Astrocyte (in vitro differentiated cells and primary cell): ENCODE measurements at regions not wholly inside any gene's neighbourhood (a gene's known extent, or its start where the extent isn't known, plus 50 kb on each side); places are given as distances from the start of the nearest gene placed in this dataset.

Source experiments
- DNase-seq: peaks from one replicate; pipeline ENCODE4 v3.0.0-alpha.2; 2010; ENCODE audit warnings: low read depth
- FAIRE-seq: peaks from 2 replicates; lab custom pipeline; 2011; peaks lifted over from hg19 to GRCh38; lab: Jason Lieb, UNC
- H2AFZ ChIP-seq: 2 replicates; pipeline ENCODE4 v1.6.0; 2012; ENCODE audit warnings: low read depth, low read length, inconsistent platforms
- H3K27ac ChIP-seq: 2 replicates; pipeline ENCODE4 v1.5.1; 2011; ENCODE audit warnings: low read depth, low read length, inconsistent platforms
- H3K27me3 ChIP-seq: 2 replicates; pipeline ENCODE4 v1.6.0; 2011; ENCODE audit warnings: low read length, inconsistent platforms; ENCODE audit not compliant: insufficient read depth
- H3K36me3 ChIP-seq: 2 replicates; pipeline ENCODE4 v1.5.1; 2011; ENCODE audit warnings: low read length, inconsistent platforms; ENCODE audit not compliant: insufficient read depth
- H3K4me1 ChIP-seq: 2 replicates; pipeline ENCODE4 v1.5.1; 2011; ENCODE audit warnings: low read length, inconsistent platforms; ENCODE audit not compliant: insufficient read depth
- H3K4me2 ChIP-seq: 2 replicates; pipeline ENCODE4 v1.6.0; 2012; ENCODE audit warnings: low read length, inconsistent platforms
- H3K4me3 ChIP-seq: 2 replicates; pipeline ENCODE4 v1.5.1; 2011; ENCODE audit warnings: low read depth, mild to moderate bottlenecking, low read length, inconsistent platforms; ENCODE audit not compliant: insufficient read depth
- H3K79me2 ChIP-seq: 2 replicates; pipeline ENCODE4 v1.6.0; 2012; ENCODE audit warnings: mild to moderate bottlenecking, low read length, inconsistent platforms; ENCODE audit not compliant: insufficient read depth
- H3K9ac ChIP-seq: 2 replicates; pipeline ENCODE4 v1.6.0; 2012; ENCODE audit warnings: mild to moderate bottlenecking, low read length, inconsistent platforms
- H3K9me3 ChIP-seq: 2 replicates; pipeline ENCODE4 v1.5.1; 2012; ENCODE audit warnings: low read depth, mild to moderate bottlenecking, low read length, inconsistent platforms; ENCODE audit not compliant: insufficient read depth
- H4K20me1 ChIP-seq: 2 replicates; pipeline ENCODE4 v1.6.0; 2012; ENCODE audit warnings: low read length, inconsistent platforms; ENCODE audit not compliant: insufficient read depth
- H3K27ac Mint-ChIP-seq: one replicate; pipeline ENCODE4 v1.8.0; 2021; ENCODE audit warnings: mild to moderate bottlenecking, mixed read lengths; ENCODE audit not compliant: unreplicated experiment
- H3K27me3 Mint-ChIP-seq: one replicate; pipeline ENCODE4 v1.8.0; 2021; ENCODE audit warnings: low read depth, mixed read lengths; ENCODE audit not compliant: unreplicated experiment
- H3K36me3 Mint-ChIP-seq: one replicate; pipeline ENCODE4 v1.8.0; 2021; ENCODE audit warnings: low read depth, mixed read lengths; ENCODE audit not compliant: unreplicated experiment
- H3K4me1 Mint-ChIP-seq: one replicate; pipeline ENCODE4 v1.8.0; 2021; ENCODE audit warnings: low read depth, mixed read lengths; ENCODE audit not compliant: unreplicated experiment
- H3K4me3 Mint-ChIP-seq: one replicate; pipeline ENCODE4 v1.8.0; 2021; ENCODE audit warnings: mild to moderate bottlenecking, moderate library complexity, mixed read lengths; ENCODE audit not compliant: unreplicated experiment
- H3K9me3 Mint-ChIP-seq: one replicate; pipeline ENCODE4 v1.8.0; 2021; ENCODE audit warnings: mild to moderate bottlenecking, mixed read lengths; ENCODE audit not compliant: unreplicated experiment
- EZH2 ChIP-seq: IDR thresholded peaks from 2 replicates; pipeline ENCODE4 v1.6.1; 2012; ENCODE audit warnings: mild to moderate bottlenecking, low read length, inconsistent platforms; ENCODE audit not compliant: insufficient read depth
- TF ChIP-seq, protein P1 (sequence below): IDR thresholded peaks from 2 replicates; pipeline ENCODE4 v1.5.1; 2011; ENCODE audit warnings: low read depth, mild to moderate bottlenecking, inconsistent platforms, low read length, moderate library complexity; ENCODE audit not compliant: insufficient read depth

- Mint-ChIP-seq H3K4me1 (no peaks in the 10 kb centered on the region), H3K4me3 (no peak overlapping the region), H3K27ac (no peak overlapping the region), H3K9me3 (no peaks in the 10 kb centered on the region), H3K36me3 (no peaks in the 10 kb centered on the region), H3K27me3 (peaks cover 20% of the 10 kb centered on the region)
- H3K27ac ChIP-seq: no peak overlapping the region
- H4K20me1 ChIP-seq: no peaks in the 10 kb centered on the region
- TF ChIP-seq, protein P1, sequence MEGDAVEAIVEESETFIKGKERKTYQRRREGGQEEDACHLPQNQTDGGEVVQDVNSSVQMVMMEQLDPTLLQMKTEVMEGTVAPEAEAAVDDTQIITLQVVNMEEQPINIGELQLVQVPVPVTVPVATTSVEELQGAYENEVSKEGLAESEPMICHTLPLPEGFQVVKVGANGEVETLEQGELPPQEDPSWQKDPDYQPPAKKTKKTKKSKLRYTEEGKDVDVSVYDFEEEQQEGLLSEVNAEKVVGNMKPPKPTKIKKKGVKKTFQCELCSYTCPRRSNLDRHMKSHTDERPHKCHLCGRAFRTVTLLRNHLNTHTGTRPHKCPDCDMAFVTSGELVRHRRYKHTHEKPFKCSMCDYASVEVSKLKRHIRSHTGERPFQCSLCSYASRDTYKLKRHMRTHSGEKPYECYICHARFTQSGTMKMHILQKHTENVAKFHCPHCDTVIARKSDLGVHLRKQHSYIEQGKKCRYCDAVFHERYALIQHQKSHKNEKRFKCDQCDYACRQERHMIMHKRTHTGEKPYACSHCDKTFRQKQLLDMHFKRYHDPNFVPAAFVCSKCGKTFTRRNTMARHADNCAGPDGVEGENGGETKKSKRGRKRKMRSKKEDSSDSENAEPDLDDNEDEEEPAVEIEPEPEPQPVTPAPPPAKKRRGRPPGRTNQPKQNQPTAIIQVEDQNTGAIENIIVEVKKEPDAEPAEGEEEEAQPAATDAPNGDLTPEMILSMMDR: no peak
- TF ChIP-seq EZH2: no peak
- no peak overlapping the region for H3K4me3 ChIP-seq
- H3K4me2 ChIP-seq: no peak overlapping the region
- FAIRE-seq (no peak), DNase-seq (no peak)
- H3K36me3 ChIP-seq: no peaks in the 10 kb centered on the region
- no peak overlapping the region for H2AFZ ChIP-seq
- no peaks in the 10 kb centered on the region for H3K79me2 ChIP-seq
- H3K9me3 ChIP-seq: no peaks in the 10 kb centered on the region
- H3K27me3 ChIP-seq: no peaks in the 10 kb centered on the region
- no peak overlapping the region for H3K9ac ChIP-seq
- H3K4me1 ChIP-seq: no peaks in the 10 kb centered on the region
These were observed 384.7 kb downstream of the DMRT2 start for GRCh38 chr9:1434811-1435210.

GRCh38 chr9:1440256-1440655, 390.1 kb downstream of the DMRT2 start:
- no peak overlapping the region for H3K9ac ChIP-seq
- Mint-ChIP-seq H3K27ac (no peak overlapping the region), H3K36me3 (no peaks in the 10 kb centered on the region), H3K9me3 (no peaks in the 10 kb centered on the region), H3K4me3 (no peak overlapping the region), H3K4me1 (no peaks in the 10 kb centered on the region), H3K27me3 (peaks cover 14% of the 10 kb centered on the region)
- TF ChIP-seq, protein P1: no peak
- no peak for TF ChIP-seq EZH2
- no peaks in the 10 kb centered on the region for H3K36me3 ChIP-seq
- no peaks in the 10 kb centered on the region for H3K9me3 ChIP-seq
- H3K4me2 ChIP-seq: no peak overlapping the region
- H3K27me3 ChIP-seq: no peaks in the 10 kb centered on the region
- no peak overlapping the region for H2AFZ ChIP-seq
- H4K20me1 ChIP-seq: no peaks in the 10 kb centered on the region
- no peaks in the 10 kb centered on the region for H3K4me1 ChIP-seq
- no peak overlapping the region for H3K4me3 ChIP-seq
- DNase-seq: no peak
- H3K27ac ChIP-seq: no peak overlapping the region
- FAIRE-seq: no peak
- no peaks in the 10 kb centered on the region for H3K79me2 ChIP-seq

DNA sequence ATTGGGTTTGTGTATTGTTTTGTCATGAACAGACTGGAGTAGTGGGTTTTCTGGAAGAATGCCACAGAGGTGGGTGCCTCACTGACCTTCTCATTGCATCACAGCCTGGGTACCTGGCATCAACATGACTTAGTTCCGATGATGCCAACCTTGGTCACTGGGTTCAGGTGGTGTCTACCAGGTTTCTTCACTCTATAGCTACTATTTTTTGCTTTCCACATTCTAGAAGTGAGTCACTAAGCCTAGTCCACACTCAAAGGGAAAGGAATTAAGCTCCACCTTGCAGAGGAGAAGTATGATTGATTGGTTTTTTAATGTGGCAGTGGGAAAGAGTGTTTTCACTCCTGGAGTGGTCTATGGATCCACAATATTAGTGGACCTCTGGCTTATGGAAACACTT, 391.9 kb downstream of the DMRT2 start:
- no peaks in the 10 kb centered on the region for H3K36me3 Mint-ChIP-seq
- H3K4me3 Mint-ChIP-seq: no peak overlapping the region
- Histone ChIP-seq H3K27ac (no peak overlapping the region), H3K9ac (no peak overlapping the region), H3K4me2 (no peak overlapping the region), H3K9me3 (no peaks in the 10 kb centered on the region), H3K36me3 (no peaks in the 10 kb centered on the region), H4K20me1 (no peaks in the 10 kb centered on the region), H2AFZ (no peak overlapping the region), H3K79me2 (no peaks in the 10 kb centered on the region), H3K4me3 (no peak overlapping the region), H3K27me3 (no peaks in the 10 kb centered on the region), H3K4me1 (no peaks in the 10 kb centered on the region)
- H3K27me3 Mint-ChIP-seq: peaks cover 15% of the 10 kb centered on the region
- no peaks in the 10 kb centered on the region for H3K9me3 Mint-ChIP-seq
- FAIRE-seq (no peak), DNase-seq (no peak)
- TF ChIP-seq, protein P1: no peak
- TF ChIP-seq EZH2: no peak
- H3K4me1 Mint-ChIP-seq: no peaks in the 10 kb centered on the region
- H3K27ac Mint-ChIP-seq: no peak overlapping the region
